ENCODE measurements at regions not wholly inside any gene's neighbourhood (a gene's known extent, or its start where the extent isn't known, plus 50 kb on each side); places are given as distances from the start of the nearest gene placed in this dataset.

DNA sequence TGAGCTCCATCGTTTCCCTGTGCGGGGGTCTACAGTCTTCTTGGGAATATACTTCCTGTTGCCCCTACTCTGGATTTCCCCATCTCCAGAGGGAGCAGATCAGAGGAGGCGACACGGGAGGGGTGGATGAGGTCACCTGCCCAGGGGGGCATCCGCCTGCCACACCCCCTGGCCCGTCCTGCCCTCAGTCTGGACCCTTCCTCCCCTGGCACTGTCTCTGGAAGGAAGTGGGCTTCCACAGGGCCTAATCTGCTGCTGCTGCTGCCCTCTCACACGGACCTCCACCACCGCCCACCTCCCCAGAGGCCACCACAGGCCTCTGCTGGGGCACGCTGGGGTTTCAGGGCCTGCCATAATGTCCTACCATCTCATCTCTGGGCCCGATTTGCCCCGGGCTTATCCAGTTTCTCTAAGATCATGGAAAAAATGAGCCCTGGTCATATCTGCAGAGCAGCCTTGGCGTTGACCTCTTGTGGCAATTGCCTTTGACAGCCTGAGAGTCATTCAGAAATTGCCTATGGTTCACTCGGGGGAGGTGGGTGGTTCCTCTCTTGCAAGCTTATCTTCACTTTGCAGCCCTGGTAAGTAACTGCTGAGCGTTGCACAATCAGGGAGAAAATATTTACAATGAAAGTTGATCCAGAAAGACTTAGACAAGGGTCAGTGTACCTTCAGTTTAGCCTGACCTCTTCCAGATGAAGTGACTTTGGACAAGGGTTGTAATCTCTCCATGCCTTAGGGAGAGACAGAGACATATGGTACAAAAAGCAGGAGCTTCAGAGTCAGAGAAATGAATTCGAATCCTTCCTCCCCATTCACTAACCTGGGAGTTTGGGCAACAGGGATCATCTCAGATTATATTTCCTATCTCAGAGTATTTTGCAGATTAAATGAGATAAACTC lies 252.4 kb downstream of the TOMM20 start:
- no peak for DNase-seq

DNA sequence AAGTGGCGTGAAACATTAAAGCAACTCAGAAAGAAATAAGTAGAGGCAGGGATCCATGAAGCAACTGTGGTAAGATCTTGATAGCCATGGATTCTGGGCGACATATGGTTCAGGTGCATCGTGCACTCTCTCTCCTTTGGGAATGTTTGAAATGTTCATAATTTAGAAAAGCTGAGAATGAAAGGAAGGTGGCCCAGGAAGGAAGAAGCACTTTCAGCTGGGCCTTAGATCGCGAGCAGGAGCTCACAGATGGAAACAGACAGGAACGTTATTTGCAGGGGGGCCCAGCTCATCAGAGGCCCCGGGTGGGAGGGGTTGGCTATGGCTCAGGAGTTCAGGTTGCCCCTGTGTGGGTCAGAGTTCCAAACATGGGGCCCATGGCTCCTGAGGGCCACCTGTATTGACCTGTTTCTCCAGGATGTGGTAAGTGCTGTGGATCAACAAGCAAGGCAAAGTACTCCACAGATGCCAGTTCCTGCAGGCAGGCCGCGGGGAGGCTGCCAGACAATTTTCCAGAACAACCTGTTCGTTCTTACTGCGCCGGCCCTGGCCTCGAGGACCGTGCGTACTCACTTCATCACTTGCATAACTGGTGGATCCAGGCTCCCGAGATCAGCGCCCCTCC lies 253.2 kb downstream of the TOMM20 start:
- DNase-seq, result no peak

DNA sequence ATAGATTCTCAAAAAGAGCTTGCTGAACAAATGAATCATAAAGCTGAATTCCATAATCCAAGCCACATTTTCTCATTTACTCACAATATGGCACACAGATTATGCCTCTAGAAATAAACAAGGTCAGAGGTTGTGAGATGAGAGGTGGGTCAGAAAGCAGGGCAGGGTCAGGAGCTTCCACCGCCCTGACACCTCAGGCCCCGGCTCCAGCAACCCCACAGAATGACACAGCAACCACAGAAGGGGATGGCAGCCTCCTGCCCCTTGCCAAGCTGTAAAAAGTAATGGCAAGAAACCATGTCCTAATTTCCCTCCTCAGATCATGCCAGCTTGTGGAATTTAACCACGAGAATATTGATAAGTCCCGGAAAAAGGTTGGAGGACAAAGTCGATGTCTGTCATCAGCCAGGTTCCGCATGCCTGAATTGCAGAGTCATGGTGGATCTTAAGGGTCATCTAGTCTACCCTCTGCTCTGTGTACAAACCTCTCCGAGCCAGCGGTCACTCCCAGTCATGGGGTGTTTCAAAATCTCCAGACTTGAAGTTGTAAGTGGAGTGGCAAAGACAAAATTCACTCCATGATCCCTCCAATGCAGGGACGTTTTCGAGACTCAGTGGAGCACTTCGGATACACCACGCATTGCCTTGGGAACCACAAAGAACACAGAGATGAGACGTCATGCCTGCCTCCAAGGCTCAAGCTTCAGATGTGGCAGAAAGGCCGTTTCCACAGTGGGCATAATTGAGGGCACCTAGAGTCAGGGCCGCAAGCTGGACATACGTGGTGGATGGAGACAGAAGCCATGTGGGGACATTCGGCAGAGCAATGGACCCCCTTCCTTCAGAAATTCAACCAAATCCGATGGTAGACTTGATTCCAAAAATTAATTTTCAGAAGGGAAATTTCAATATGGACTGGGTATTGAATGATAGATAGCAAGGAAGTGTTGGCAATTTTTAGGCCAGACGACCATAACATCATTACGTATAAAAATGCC lies 254.0 kb downstream of the TOMM20 start:
- DNase-seq, result no peak

DNA sequence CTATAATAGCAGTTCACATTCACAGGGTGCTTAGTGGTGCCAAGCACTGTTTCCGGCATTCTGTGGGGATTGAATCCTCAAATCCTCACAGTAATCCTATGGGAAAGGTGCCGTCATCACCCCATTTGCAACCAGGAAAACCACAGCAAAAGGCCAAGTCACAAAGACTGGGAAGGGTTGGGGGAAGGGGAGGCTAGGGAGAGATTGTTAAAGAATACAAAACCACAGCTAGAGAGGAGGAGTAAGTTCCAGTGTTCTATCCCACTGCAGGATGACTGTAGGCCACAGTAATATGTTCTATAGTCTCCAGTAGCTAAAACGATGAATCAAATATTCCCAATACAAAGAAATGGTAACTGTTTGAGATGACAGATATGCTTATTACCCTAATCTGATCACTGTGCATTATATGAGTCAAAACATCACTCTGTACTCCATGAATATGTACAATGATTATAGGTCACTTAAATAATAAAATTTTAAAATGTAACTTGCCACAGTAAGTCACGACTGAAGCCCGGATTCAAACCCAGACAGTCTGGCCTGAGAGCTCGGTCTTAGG lies 256.8 kb downstream of the TOMM20 start:
- DNase-seq, result no peak

DNA sequence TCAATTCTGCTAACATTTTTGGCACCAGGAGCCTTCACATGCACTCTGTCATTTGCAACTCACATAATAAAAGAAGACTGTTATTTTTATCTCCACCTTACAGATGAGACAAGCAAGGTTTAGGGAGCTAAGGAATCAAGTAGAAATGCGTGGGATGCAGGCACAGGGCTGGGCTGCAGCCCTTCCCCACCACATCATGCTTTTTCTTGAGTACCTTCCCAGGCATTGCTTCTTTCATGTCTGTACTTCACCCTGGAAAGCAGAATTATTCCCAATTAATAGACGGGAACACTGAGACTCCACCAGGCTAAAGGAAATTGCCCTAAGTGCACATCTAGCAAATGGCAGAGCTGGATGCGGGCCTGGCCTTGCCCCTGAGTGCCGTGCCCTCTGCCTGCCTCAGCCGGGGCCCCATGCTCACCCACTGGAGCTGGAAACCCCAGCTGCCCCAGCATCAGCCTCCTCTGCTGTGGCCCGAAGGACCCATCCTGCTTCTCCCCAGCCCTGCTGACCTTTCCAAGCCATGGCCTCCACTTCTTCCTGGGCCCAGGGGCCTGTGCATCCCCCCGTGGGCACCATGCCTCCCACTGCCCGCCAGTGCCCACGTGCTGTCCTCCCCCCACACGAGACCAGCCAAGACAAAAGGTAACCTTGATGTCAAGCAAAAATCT lies 257.5 kb downstream of the TOMM20 start:
- DNase-seq, result no peak

DNA sequence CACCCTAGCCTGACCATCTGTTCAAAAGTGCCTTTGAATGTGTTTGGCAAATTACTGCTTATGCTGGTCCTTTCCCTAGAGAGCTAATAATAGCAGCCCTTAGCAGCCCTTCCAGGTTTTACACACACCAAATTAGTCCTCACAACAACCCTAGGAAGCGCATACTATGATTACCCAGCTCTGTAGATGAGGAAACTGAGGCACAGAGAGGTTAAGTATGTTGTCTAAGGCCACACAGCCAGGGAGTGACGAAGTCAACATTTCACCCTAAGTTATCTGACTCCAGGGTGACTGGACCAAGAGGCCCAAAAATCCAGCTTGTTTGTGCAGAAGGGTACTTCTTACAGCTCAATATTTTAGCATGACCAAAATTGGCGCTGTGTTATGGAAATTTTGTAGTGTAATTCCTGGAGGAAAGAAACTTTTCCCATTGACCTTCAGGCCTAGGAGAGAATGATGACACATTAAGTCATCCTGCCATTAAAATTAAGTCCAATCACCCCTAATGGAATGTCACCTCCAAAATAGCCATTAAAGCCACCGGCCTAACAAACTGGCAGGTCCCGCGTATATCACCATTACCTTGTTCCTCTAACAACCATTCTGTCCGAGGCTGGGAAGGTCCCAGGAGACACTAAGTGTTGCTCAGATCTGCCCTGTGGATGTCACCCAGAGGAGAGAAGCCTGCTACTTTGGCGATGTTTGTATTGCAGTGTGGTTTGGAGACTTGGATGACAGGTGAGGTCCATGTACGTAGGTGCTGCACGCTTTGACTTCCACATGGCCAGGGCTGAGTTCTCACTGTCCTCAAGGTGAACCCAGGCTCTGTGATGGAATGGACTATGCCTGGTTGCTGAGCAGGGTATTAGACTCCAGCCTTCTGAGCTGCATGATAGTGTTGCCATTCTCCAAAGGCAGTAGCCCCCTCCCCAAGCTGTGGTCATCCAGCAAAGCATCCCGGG lies 258.3 kb downstream of the TOMM20 start:
- DNase-seq, result no peak

DNA sequence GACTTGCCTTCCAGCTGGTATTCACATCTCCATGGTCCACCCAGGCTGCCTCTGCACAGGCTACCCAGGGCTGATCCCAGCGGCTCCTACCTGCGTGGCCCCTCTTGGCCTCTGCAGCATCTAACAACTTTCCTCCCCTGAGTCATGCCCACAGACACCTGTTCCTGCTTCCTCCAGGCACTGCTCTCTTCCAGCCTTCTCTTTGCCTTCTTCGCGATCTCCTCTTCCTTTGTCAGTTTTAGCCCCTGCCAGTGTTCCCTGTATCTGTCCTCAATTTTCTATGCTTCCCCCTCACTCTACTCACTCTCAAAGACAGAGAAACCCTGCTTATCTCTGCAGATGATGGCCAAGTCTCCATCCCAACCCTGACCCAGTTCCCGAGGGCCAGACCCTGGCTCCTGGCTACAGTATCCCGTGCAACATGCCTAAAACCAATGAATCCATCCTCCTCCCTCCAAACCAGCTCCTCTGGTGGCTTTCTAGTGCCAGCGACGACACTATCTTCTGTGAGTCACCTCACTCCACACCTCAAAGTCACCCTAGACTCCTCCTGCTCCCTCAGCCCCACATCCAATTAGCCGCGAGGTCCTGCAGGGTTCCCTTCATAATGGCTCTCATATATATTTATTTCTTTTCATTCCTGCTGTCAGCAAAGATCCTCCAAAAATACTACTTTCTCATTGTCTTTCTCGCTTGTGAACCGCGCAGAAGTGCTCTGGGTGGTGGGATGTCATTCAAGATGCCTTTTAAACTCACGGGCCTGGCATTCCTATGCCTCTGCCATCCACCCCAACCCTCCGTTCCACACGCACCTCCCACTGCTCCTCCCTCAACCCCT lies 259.2 kb downstream of the TOMM20 start:
- no peak for DNase-seq

DNA sequence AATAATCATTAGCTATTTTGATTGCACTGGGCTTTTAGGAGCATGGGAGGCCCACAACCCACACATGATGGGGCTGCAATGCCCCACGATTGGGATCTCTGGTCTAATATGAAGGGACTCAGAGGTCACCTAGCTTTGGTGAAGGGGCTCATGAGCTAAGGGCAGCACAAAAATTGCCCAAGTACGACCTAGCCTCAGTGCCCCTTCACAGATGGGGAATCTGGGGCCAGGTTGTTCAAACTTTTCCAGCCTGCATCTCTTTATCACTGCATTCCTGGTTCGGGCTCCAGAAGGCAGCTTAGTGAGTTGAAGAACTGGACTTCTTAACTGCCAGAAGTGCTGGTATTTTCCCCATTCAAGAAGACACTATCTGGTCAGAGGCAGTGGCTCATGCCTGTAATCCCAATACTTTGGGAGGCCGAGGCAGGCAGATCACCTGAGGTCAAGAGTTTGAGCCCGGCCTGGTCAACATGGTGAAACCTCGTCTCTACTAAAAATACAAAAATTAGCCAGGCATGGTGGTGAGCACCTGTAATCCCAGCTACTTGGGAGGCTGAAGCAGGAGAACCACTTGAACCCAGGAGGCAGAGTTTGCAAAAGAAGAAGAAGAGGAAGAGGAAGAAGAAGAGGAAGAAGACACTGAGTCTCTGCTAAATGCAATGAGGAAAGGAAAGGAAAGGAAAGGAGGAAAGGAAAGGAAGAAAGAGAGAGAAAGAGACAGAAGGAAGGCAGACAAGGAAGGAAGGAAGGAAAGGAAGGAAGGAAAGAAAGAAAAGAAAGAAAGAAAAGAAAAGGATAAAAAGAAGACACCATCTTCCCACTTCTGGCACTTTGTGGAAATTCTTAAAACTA lies 258.5 kb upstream of the IRF2BP2 start:
- DNase-seq, result no peak

DNA sequence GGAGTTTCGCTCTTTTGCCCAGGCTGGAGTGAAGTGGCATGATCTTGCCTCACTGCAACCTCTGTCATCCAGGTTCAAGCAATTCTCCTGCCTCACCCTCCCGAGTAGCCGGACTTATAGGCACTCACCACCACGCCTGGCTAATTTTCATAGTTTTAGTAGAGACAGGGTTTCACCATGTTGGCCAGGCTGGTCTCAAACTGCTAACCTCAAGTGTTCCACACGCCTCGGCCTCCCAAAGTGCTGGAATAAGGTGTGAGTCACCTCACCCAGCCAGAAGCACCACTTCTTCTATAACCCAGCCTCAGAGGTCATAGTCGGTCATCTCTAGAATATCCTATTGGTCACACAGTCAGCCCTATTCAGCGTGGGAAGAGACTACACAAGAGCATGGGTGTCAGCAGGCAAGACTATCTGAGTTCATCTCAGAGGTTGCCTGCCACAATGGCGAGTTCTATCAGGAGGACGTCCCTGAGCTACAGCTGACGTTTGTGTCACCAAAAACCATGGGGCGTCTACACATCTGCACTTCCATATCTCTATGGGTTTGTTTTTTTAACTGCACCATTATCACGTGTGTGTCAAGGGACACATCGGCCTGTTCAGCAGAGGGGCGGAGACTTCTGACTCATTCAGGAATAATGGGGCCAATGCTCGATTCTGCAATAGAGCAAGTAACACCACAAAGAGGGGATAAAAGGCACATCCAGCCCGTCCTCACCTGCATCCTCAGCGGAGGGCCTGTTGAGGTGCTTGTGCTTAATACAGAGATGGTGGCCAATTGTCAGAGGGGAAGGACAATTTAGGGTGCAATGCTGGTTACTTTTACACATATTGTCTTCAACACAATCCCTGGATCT lies 256.3 kb upstream of the IRF2BP2 start:
- DNase-seq, result no peak

DNA sequence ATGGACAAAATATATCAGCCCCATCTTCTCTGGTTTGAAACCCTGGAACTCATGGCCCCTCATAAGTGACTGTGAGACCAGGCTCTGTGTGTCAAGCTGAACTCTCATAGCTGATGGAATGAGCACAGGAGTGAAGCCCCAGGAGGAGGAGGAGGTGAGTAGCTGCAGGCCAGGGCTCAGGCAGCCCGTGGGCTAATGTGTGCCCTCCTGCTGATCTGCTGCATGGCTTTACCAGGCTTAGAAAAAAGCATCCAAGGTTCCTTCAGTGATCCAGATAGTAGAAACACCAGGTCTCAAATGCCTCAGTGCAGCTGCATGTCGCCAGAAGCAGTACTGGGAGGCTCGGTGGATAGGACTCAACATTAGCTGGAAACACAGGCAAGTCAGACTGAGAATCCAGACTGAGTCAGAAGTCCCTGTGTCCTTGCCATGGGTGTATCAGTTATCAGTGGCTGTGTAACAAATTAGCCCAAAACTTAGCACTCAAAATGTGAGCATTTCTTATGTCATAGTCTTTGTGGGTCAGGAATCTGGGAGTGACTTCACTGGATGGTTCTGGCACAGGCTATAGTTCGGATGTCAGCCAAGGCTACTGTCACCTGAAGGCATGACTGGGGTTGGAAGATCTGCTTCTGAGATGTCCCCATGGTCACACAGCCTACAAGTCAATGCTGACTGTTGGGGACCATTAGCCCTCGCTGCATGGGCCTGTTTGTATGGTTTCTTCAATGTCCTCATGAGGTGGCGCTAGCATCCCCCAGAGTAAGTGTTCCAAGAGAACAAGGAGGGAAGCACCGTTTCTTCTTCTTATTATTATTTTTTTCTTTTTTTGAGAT lies 255.4 kb upstream of the IRF2BP2 start:
- DNase-seq, result no peak

DNA sequence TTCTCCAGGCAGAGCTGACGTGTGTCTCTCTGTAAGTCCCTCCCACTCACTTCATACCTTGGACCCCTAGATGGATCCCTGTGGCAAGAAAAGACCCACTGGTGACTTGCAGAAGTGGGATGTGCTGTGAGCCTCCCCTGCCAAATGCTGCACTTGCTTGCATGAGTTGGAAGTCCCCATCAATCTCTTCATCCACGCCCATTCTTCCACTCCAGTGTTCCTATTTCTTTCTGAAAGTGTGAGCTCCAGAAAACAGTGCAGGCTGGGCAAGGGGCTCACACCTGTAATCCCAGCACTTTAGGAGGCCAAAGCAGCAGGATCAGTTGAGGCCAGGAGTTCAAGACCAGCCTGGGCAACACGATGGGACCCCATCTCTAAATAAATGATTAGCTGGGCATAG lies 254.1 kb upstream of the IRF2BP2 start:
- no peak for DNase-seq

DNA sequence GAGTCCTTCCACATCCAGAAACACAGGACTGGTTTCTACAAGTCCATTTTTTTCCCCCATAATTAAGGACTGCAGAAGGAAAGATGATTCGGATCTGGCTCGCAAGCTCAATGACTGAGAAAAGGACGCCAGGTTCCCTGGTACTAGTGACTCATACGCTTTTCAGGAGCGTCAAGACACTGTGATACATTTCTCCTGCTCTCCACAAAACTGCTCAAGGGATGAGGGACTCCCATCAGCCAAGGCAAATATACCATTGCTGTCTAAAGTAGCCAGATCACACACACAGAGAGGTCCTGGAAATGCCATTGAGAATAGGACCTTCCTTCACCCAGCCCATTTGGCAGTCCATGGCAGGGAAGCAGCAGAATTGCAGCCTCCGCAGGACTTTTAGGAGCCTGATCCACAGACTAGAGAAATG lies 253.6 kb upstream of the IRF2BP2 start:
- DNase-seq, result no peak

DNA sequence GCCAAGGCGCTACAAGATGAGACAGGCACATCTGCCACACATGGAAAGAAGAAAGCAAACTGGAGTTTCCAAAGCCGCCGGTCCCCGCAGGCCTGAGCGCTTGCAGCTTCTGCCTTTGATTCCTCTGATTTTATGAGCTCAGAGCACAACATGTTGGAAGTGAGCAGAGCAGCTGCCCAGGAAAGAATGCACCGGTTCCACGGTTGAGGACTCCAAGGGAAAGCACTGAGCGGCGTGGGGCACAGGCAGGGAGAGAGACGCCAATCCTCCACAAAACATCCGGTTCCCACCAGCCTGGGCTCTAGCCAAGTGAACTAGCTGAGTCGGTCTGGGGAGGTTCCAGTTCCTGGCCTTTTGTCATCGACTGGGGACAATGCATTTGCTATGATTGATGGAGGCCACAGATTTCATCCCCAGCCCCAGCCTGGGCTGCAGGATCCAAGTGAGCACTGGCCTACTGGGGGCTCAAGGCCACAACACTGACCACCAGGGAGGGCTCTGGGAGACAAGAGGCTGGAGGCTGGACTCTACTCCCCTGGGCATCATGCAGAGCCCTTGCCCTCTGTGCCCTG lies 253.1 kb upstream of the IRF2BP2 start:
- DNase-seq, result no peak

DNA sequence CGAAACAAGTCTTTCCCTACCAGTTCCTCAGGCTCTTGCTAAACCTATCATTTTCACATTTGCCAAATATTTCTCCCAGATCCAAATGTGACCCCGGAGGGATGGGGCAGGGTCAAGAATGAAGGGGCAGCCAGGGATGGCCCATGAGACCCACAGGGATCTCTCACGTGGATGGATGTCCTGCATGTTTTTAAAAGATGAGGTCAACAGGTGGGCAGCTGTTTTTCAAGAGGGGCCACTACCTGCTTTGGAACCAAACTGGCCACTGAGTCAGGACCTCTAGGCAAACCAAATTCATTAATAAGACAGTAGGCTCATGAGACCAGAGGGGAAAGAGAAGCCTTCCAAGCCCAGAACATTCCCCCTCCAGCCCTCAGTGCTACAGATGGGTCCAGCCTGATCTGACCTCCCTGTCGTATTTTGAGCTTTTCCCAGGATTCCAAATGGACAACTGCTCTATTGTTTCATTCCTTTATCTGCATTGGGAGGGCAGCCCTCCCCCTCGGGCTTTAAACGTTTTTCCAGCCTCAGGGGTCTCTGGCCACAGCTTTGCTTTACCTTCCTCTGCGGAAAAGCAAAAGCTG lies 252.5 kb upstream of the IRF2BP2 start:
- DNase-seq, result no peak

DNA sequence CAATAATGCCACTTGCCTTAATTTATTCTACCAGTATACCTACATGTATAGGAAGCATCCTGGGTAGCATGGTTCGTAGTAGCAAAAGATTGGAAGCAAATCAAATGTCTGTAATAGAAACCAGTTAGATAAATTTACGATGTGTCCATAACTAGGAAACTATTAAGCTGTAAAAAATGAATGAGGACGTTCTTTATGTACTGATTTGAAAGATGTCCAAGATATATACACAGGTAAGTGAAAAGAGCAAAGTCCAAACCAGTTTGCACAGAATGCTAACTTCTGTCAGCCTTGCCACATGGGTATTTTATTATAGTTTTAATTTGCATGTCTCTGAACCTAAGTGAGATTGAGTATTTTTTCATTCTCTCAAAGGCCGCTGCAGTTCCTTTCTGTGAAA lies 251.8 kb upstream of the IRF2BP2 start:
- DNase-seq, result no peak

DNA sequence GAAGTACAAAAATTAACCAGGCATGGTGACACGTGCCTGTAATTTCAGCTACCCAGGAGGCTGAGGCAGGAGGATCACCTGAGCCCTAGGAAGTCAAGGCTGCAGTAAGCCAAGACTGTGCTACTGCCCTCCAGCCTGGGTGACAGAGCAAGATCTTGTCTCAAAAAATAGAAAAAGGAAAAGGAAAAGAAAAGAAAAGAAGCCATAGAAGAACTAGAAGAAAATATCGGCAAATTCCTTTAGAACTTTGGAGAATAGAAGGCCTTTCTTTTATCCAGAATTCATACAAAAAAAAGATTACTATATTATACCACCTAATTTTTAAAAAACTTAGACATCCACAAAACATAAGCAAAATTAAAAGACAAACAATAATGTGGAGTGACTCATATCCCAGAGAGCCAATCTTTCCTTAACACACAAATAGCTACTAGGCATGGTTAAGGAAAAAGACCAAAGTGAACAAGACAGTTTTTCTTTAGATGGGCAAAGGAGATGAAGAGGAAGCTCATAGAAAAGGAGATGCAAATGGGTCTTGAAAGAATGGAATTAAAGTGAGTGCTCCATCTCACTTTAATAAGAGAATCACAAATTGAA lies 251.1 kb upstream of the IRF2BP2 start:
- DNase-seq, result no peak

Data from NCI-H1417 treated with DMSO at 0.1 percent for 48 hours (cell line).